H1 (cell line): ENCODE measurements at regions not wholly inside any gene's neighbourhood (a gene's known extent, or its start where the extent isn't known, plus 50 kb on each side); places are given as distances from the start of the nearest gene placed in this dataset.

ENCODE experiments used
- CREB1 ChIP-seq: IDR thresholded peaks from 2 replicates; pipeline ENCODE4 v1.6.1; 2012; ENCODE audit warnings: inconsistent platforms
- EZH2 ChIP-seq: fragments of 200-600 bp; sonication (generic); IDR thresholded peaks from 2 replicates; pipeline ENCODE4 v1.7.1; 2012; ENCODE audit warnings: low read depth, mild to moderate bottlenecking, moderate library complexity, low read length, inconsistent platforms; ENCODE audit not compliant: severe bottlenecking
- MAX ChIP-seq: IDR thresholded peaks from 2 replicates; pipeline ENCODE4 v1.6.1; 2012; ENCODE audit warnings: inconsistent platforms
- POLR2A ChIP-seq, 2 experiments: IDR thresholded peaks; 1 replicate in 1 of 2; 2 replicates in 1 of 2; pipeline ENCODE4 v1.6.1; 2011; ENCODE audit warnings: low read depth in 2 of 2, low read length in 2 of 2, mild to moderate bottlenecking in 2 of 2; ENCODE audit errors: control extremely low read depth in 1 of 2
- USF2 ChIP-seq: IDR thresholded peaks from 2 replicates; pipeline ENCODE4 v1.6.1; 2011; ENCODE audit warnings: low read length, improper control_type of control experiment

- TF ChIP-seq POLR2A (IDR thresholded peaks at IDR 0.05; ENCODE audit: control extremely low read depth in 1 of 2, low read depth in 2 of 2, low read length in 2 of 2) (no peak), USF2 (no peak), EZH2 (no peak), CREB1 (no peak), MAX (no peak)
Measured at GRCh38 chr4:23015821-23016220, 323.1 kb downstream of the GBA3 start.
